Rectal smooth muscle tissue (tissue), 1 donor: ENCODE measurements at regions not wholly inside any gene's neighbourhood (a gene's known extent, or its start where the extent isn't known, plus 50 kb on each side); places are given as distances from the start of the nearest gene placed in this dataset.
"Not testable (repeated sequence)": the region's sequence is repeated elsewhere in the genome, so short reads cannot be mapped to it uniquely, and the experiment has no call there.

Experiments
- H3K27ac ChIP-seq: one replicate; pipeline ENCODE4 v1.7.0; 2013; ENCODE audit warnings: low read depth, low read length, inconsistent platforms
- H3K27me3 ChIP-seq: one replicate; pipeline ENCODE4 v1.7.0; 2013; ENCODE audit warnings: low read length; ENCODE audit not compliant: control insufficient read depth, insufficient read depth
- H3K36me3 ChIP-seq: one replicate; pipeline ENCODE4 v1.7.0; 2013; ENCODE audit warnings: low read length; ENCODE audit not compliant: control insufficient read depth, insufficient read depth
- H3K4me1 ChIP-seq: one replicate; pipeline ENCODE4 v1.7.0; 2013; ENCODE audit warnings: low read length; ENCODE audit not compliant: control insufficient read depth, insufficient read depth
- H3K4me3 ChIP-seq: one replicate; pipeline ENCODE4 v1.7.0; 2013; ENCODE audit warnings: low read length
- H3K9ac ChIP-seq: one replicate; pipeline ENCODE4 v1.7.0; 2013; ENCODE audit warnings: low read length

GRCh38 chr5:77904362-77904761, 128.2 kb upstream of the TBCA start:
- Histone ChIP-seq H3K27me3 (no peaks in the 10 kb centered on the region), H3K9ac (no peak overlapping the region), H3K36me3 (no peaks in the 10 kb centered on the region), H3K4me3 (no peak overlapping the region), H3K27ac (no peak overlapping the region), H3K4me1 (no peaks in the 10 kb centered on the region)

- H3K9ac ChIP-seq = no peak overlapping the region
- no peaks in the 10 kb centered on the region for H3K4me1 ChIP-seq
- H3K27ac ChIP-seq = no peak overlapping the region
- H3K36me3 ChIP-seq = no peaks in the 10 kb centered on the region
- no peak overlapping the region for H3K4me3 ChIP-seq
- H3K27me3 ChIP-seq = no peaks in the 10 kb centered on the region
These were observed 124.6 kb upstream of the TBCA start for GRCh38 chr5:77900691-77901090.

DNA sequence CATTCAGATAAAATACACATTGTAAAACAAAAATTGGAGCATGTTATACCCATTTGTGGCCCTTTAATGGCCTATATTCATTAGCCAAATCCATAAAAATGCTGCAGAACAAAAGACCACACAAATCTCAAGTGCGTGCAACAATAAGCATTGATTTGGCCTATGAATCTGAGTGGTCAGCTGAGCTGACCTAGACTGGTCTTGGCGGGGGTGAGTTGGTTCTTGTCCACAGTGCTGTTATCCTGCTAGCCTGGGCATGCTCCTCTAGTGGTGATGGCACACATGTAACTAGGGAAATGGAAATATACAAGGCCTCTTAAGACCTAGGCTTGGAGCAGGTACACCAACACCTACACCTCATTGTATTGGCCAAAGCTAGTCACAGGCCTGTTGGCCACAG, 122.2 kb upstream of the TBCA start:
- H3K27ac ChIP-seq = no peak overlapping the region
- H3K4me1 ChIP-seq = no peaks in the 10 kb centered on the region
- H3K27me3 ChIP-seq = no peaks in the 10 kb centered on the region
- no peak overlapping the region for H3K9ac ChIP-seq
- no peaks in the 10 kb centered on the region for H3K36me3 ChIP-seq
- no peak overlapping the region for H3K4me3 ChIP-seq

DNA sequence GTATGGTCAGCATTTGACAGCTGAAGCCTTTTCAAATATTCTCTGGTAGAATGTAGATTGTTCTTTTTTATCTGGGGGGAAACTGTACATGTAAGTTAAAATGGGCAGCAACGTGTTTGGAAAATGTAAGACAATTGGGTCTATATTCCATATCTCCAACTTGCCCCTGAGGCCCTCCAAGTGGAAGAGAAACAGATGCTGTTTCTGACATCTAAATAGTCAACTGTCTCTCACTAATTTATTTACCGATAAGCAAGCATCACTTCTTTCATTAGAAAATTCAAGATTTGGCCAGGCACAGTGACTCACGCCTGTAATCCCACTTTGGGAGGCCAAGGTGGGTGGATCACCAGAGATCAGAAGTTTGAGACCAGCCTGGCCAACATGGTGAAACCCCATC, 120.2 kb upstream of the TBCA start:
- Histone ChIP-seq H3K27ac (no peak overlapping the region), H3K9ac (no peak overlapping the region), H3K4me1 (no peaks in the 10 kb centered on the region), H3K36me3 (no peaks in the 10 kb centered on the region), H3K27me3 (no peaks in the 10 kb centered on the region), H3K4me3 (no peak overlapping the region)

DNA sequence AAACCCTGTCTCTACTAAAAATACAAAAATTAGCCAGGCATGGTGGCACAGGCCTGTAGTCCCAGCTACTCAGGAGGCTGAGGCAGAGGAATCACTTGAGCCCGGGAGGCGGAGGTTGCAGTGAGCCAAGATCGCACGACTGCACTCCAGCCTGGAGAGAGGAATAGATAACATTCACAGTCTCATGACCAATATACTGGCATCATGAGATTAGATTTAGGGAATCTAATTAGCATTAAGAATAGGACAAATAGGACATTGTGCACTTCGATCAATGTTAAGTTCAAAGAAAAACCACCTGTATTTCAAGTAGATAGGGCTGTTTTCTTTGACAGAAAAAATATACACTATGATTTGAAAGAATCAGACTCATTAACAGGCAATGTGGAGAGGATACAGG, 118.0 kb upstream of the TBCA start:
- H3K4me1 ChIP-seq, H3K9ac ChIP-seq, H3K4me3 ChIP-seq, H3K27ac ChIP-seq, H3K36me3 ChIP-seq, H3K27me3 ChIP-seq: not testable (repeated sequence)

GRCh38 chr5:77893225-77893860, 117.2 kb upstream of the TBCA start:
- H3K27ac ChIP-seq = no peak overlapping the region
- H3K4me3 ChIP-seq = no peak overlapping the region
- H3K9ac ChIP-seq = no peak overlapping the region
- no peaks in the 10 kb centered on the region for H3K36me3 ChIP-seq
- H3K4me1 ChIP-seq = no peaks in the 10 kb centered on the region
- no peaks in the 10 kb centered on the region for H3K27me3 ChIP-seq

DNA sequence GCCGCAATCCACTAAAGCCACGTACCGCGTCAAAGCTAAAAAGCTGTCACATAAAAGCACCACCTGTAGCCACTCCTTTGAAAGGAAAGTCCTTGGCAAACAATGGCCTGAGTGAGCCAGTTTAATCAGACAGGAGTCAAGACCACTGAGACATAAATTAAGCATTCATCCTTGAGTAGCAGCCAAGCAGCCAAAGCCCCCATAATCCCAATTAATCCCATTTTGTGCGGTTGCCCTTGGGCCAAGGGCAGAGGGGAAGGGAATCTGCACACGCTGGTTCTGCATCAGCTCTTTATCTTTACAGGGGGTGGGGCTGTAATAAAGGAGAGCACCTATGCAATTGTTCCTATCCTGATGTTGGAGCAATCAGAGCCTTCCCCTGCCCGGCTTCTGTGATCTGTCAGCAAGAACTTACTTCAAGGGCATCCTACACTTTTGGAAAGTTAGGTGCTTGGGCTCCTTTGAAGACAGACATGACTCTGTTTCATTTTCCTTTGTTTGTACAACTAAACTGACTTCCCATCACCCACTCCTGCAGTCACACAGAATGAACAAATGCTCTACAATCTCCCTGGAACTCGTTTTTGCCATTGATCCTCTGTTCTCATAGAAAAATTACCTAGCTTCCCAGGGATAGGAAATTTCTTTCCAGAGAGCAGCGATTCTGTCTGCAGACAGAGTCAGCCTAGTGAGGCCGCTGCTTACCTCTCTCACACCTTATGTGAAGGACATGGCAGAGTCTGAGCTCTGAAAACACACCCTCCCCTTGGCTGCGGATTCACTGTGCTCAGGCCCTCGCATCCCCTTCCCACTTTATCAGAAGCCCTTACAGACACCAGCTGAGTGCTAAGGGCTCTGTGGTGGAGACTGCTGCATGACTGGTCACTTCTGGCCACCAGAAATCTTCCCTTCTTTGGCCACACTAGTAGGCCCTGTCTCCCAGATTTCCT, 116.2 kb upstream of the TBCA start:
- Histone ChIP-seq H3K9ac (no peak overlapping the region), H3K4me3 (no peak overlapping the region), H3K4me1 (no peaks in the 10 kb centered on the region), H3K27ac (no peak overlapping the region), H3K27me3 (no peaks in the 10 kb centered on the region), H3K36me3 (no peaks in the 10 kb centered on the region)

DNA sequence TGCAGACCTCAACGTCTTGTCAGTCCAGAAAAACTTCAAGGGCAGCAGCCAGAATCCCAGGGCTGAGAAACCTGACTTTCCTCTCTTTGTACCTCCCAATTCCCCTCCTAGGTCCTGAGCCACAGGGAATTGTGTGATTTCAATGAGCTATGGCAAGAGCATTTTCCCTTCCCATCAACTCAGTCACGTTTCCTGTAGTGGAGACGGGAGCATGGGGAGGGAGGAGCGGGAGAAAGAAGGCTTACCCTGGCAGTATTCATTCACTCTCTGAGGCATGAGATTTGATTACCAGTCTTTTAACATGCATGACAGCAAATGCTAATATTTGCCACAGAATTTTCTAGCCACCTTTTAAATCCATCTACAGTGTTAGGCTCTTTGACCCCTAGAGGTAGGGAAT, 109.4 kb upstream of the TBCA start:
- no peak overlapping the region for H3K4me3 ChIP-seq
- no peaks in the 10 kb centered on the region for H3K36me3 ChIP-seq
- no peak overlapping the region for H3K27ac ChIP-seq
- H3K4me1 ChIP-seq = no peaks in the 10 kb centered on the region
- peaks cover 5% of the 10 kb centered on the region for H3K27me3 ChIP-seq
- no peak overlapping the region for H3K9ac ChIP-seq

- Histone ChIP-seq H3K27me3 (peaks cover 5% of the 10 kb centered on the region), H3K9ac (no peak overlapping the region), H3K36me3 (no peaks in the 10 kb centered on the region), H3K27ac (no peak overlapping the region), H3K4me1 (no peaks in the 10 kb centered on the region), H3K4me3 (no peak overlapping the region)
These were observed 106.6 kb upstream of the TBCA start for GRCh38 chr5:77882670-77883257.

DNA sequence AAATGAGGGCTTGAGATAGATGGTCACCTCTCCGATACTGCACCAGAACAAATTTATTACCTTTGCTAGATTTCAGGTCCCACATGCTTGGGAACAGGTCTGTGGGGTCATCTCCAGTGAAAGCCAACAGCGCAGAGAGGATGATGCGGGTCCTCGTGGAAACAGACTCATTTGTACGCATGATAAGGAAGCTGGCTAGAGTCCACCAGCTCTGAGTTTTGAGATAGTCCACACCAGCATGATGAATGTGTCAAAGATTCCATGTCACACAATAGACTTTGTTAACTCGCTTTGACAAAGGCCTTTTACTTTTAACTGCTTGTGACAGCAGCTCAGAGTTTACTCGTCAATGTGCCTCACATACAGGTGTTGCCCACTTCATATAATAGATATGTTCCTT, 105.4 kb upstream of the TBCA start:
- H3K4me3 ChIP-seq = no peak overlapping the region
- no peaks in the 10 kb centered on the region for H3K36me3 ChIP-seq
- H3K27ac ChIP-seq = no peak overlapping the region
- peaks cover 5% of the 10 kb centered on the region for H3K27me3 ChIP-seq
- H3K4me1 ChIP-seq = no peaks in the 10 kb centered on the region
- H3K9ac ChIP-seq = no peak overlapping the region

GRCh38 chr5:77877516-77878355, 101.6 kb upstream of the TBCA start:
- H3K9ac ChIP-seq = no peak overlapping the region
- no peak overlapping the region for H3K27ac ChIP-seq
- no peak overlapping the region for H3K4me3 ChIP-seq
- no peaks in the 10 kb centered on the region for H3K4me1 ChIP-seq
- H3K27me3 ChIP-seq = no peaks in the 10 kb centered on the region
- no peaks in the 10 kb centered on the region for H3K36me3 ChIP-seq

DNA sequence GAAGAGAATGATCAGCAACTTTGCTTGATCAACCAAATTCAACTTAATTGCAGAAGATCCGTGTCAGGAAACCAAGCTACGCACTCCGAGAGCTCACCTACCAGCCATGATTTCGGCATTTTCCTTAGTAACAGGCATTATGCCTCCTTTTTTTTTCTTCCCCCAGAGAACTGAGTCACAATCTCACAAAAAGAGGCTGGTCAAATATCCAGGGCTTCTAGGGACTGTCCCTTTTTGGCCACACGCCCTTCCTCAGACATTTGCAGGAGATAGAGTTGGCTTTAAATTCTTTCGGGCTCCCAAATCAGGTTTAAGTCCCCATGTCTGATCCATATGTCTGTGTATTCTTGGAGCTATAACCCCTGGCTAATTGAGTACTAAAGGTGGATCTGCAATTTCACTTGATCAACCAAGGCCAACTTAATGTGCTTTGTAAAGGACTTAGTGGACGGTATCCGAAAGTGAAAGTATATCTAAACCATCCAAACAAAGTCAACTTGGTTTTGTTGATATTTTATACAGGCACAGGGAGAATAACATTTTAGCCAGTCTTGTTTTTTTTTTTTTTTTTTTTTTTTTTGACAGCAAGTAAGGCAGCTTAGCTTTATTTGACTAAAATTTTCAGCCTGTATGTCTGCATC, 100.8 kb upstream of the TBCA start:
- H3K27ac ChIP-seq = no peak overlapping the region
- H3K9ac ChIP-seq = no peak overlapping the region
- no peaks in the 10 kb centered on the region for H3K27me3 ChIP-seq
- H3K36me3 ChIP-seq = no peaks in the 10 kb centered on the region
- no peaks in the 10 kb centered on the region for H3K4me1 ChIP-seq
- no peak overlapping the region for H3K4me3 ChIP-seq
